Suprapubic skin (tissue), 4 donors: ENCODE measurements at regions not wholly inside any gene's neighbourhood (a gene's known extent, or its start where the extent isn't known, plus 50 kb on each side); places are given as distances from the start of the nearest gene placed in this dataset.

Experiments
- DNase-seq, 2 donors: peaks; one replicate each; pipeline ENCODE4 v3.0.0-alpha.2; 2019; ENCODE audit warnings: low spot score in 2 of 2
- H3K27ac ChIP-seq: fragments of 200-600 bp; sonication (generic); one replicate; pipeline ENCODE4 v1.5.1; 2019
- H3K27me3 ChIP-seq: fragments of 200-600 bp; sonication (generic); one replicate; pipeline ENCODE4 v1.5.1; 2019
- H3K36me3 ChIP-seq: fragments of 200-600 bp; sonication (generic); one replicate; pipeline ENCODE4 v1.5.1; 2019
- H3K4me1 ChIP-seq: fragments of 200-600 bp; sonication (generic); one replicate; pipeline ENCODE4 v1.5.1; 2019
- H3K4me3 ChIP-seq: fragments of 200-600 bp; sonication (generic); one replicate; pipeline ENCODE4 v1.5.1; 2019; ENCODE audit warnings: mild to moderate bottlenecking
- H3K9me3 ChIP-seq: fragments of 200-600 bp; sonication (generic); one replicate; pipeline ENCODE4 v1.5.1; 2019
- EP300 ChIP-seq: sonication (generic); formaldehyde crosslinking; IDR thresholded peaks from one replicate; pipeline ENCODE4 v1.6.1; 2017; ENCODE audit warnings: antibody characterized with exemption
- POLR2A ChIP-seq, 2 donors: fragments of 450-650 bp; IDR thresholded peaks; one replicate each; pipeline ENCODE4 v1.6.1; 2017; ENCODE audit warnings: antibody characterized with exemption in 2 of 2, mild to moderate bottlenecking in 2 of 2, moderate library complexity in 2 of 2
- POLR2AphosphoS5 ChIP-seq, 3 donors: sonication (generic); formaldehyde crosslinking; IDR thresholded peaks; one replicate each; pipeline ENCODE4 v1.6.1; 2017; ENCODE audit warnings: antibody characterized with exemption in 3 of 3
- WGBS: methylation state at CpG from one replicate; pipeline ENCODE4 v1.1.5; 2018; 5-methylcytosine and 5-hydroxymethylcytosine counted together
- TF ChIP-seq, protein P1 (sequence below), 2 donors: fragments of 200-600 bp in 1 of 2; fragments of 450-650 bp in 1 of 2; sonication (generic) in 1 of 2; IDR thresholded peaks; one replicate each; pipeline ENCODE4 v1.5.1; 2016 to 2019; ENCODE audit warnings: antibody characterized with exemption in 2 of 2, mild to moderate bottlenecking in 1 of 2, moderate library complexity in 1 of 2

DNA sequence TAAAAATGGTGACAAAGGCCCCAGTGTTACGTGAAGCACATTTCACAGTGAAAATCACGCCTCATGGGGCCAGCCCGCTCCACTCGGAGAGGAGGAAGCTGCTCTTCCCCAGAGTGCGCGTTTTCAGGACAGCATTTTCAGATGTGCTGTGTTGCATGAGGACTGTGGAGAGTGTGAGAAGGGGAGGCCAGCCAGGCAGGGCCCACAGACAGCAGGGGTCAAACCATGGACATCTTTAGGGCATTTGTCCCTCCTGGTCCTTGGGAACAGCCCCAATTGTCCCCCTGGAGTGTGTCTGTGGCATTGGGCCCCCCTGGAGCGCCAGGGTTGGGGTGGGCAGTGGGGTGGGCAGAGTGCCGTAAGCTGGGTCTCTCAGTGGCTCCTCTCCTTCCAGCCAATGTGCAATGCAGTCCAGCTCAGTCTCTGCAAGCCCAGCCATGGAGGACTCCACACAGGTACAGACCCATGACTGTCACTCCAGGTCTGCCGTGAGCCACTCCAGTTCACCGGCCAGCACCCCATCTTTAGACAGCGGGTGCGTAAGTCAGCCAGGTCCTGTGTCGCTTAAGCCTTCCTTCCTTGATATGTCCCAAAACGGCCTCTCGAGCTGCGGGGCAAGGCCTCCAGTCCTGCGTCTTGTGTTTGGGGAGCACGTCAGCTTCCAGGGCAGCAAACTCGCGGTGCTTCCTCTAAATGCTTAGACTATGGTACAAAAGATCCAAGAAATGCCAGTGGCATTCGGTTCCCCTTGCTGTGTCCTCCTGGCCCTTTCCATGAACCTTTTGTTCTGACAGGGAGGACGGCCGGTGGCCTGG is 159.3 kb upstream of the AFDN start:
- TF ChIP-seq, protein P1, sequence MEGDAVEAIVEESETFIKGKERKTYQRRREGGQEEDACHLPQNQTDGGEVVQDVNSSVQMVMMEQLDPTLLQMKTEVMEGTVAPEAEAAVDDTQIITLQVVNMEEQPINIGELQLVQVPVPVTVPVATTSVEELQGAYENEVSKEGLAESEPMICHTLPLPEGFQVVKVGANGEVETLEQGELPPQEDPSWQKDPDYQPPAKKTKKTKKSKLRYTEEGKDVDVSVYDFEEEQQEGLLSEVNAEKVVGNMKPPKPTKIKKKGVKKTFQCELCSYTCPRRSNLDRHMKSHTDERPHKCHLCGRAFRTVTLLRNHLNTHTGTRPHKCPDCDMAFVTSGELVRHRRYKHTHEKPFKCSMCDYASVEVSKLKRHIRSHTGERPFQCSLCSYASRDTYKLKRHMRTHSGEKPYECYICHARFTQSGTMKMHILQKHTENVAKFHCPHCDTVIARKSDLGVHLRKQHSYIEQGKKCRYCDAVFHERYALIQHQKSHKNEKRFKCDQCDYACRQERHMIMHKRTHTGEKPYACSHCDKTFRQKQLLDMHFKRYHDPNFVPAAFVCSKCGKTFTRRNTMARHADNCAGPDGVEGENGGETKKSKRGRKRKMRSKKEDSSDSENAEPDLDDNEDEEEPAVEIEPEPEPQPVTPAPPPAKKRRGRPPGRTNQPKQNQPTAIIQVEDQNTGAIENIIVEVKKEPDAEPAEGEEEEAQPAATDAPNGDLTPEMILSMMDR (IDR thresholded peaks at IDR 0.05): no peak
- no peak for TF ChIP-seq EP300
- no peak for TF ChIP-seq POLR2AphosphoS5 (IDR thresholded peaks at IDR 0.05)
- TF ChIP-seq POLR2A (IDR thresholded peaks at IDR 0.05): no peak
- Histone ChIP-seq H3K27ac (no peak overlapping the region), H3K36me3 (no peaks in the 10 kb centered on the region), H3K27me3 (peaks cover 27% of the 10 kb centered on the region), H3K4me3 (no peak overlapping the region), H3K4me1 (no peaks in the 10 kb centered on the region), H3K9me3 (no peaks in the 10 kb centered on the region)
- DNase-seq: peak in 1 of 2 donors; percentile 31
- WGBS: 93% methylated on average over 17 of the region's 23 CpGs

DNA sequence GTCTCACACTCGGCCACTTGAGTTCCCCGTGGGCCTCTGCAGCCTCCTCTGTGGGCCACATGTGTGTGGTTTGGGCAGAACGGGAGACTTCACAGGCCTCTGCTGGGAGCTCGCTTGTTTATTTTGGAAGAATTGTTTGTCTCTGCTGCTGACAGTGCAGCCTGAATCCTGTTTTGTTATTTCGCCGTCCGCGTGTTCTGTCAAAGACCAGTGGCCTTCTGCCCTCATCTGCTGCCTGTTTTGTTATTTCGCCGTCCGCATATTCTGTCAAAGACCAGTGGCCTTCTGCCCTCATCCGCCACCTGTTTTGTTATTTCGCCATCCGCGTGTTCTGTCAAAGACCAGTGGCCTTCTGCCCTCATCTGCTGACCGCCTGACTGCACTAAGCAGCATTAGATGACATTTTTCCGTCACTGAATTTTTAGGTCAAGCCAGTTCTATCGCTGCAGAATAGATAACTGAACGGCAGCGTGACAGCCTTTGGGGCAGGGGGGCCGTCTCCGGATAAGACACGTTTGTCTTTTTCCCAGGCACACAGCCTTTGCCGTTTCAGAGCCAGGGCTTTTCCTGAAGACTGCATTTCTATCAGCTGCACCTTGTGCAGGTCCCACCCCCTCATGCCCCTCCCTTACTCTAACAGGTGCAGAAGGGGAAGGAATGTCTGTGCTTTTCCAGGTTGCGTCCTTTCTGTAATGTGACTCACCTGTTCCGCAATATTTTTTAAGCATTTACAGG is 158.5 kb upstream of the AFDN start:
- WGBS: 68% methylated on average over 26 of the region's 26 CpGs
- H3K36me3 ChIP-seq: no peaks in the 10 kb centered on the region
- no peaks in the 10 kb centered on the region for H3K9me3 ChIP-seq
- H3K27ac ChIP-seq: no peak overlapping the region
- no peaks in the 10 kb centered on the region for H3K4me1 ChIP-seq
- no peak overlapping the region for H3K4me3 ChIP-seq
- peaks cover 20% of the 10 kb centered on the region for H3K27me3 ChIP-seq
- DNase-seq: peak in 1 of 2 donors; percentile 53
- no peak for TF ChIP-seq EP300
- TF ChIP-seq POLR2AphosphoS5 (IDR thresholded peaks at IDR 0.05): no peak
- TF ChIP-seq POLR2A (IDR thresholded peaks at IDR 0.05): no peak
- TF ChIP-seq, protein P1 (IDR thresholded peaks at IDR 0.05): no peak

DNA sequence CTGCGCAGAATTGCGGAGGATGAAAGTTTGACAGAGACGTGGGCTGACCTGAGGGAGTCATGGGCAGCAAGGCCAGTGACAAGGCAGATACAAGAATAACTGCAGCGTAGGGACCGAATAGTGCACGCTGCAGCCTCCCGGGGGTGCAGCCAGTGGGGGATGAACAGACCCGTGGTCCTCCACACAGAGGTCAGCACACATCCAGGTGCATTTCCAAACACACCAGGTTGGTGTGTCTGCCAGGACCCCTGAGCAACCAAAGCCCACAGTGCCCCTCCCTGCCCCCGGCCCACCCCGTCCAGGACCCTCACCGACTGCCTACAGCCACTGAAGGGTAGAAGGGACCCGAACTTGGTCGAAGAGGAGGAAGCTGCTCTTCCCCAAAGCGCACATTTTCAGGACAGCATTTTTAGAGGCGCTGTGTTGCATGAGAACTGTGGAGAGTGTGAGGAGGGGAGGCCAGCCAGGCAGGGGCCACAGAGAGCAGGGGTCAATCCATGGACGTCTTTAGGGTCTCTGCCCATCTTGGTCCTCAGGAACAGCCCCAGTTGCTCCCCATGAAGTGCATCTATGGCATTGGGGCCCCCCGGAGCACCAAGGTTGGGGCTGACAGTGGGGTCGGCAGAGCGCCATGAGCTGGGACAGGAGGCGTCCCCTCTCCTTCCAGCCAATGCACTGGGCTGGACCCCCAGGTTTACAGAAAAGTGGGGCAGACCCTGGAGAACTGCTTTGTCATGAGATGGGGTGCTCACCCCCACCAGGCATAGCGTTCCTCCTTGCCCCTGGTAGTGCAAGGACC is 157.8 kb upstream of the AFDN start:
- TF ChIP-seq POLR2AphosphoS5 (IDR thresholded peaks at IDR 0.05): no peak
- no peaks in the 10 kb centered on the region for H3K36me3 ChIP-seq

DNA sequence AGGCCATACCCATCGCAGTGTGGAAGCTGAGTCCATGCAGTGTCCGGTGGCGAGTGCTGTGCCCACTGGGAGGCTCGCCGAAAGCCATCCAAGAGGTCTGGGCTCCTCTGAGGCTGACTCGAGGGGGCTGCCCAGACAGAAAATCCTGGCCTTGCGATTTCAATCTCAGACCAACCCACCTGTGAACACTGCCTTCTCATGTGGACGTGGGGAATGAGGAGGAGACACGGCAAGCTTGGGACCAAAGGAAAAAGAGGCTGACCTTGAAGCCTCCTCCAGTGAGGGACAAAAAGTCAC is 157.2 kb upstream of the AFDN start:
- Histone ChIP-seq H3K9me3 (no peaks in the 10 kb centered on the region), H3K27me3 (peaks cover 20% of the 10 kb centered on the region), H3K4me1 (no peaks in the 10 kb centered on the region), H3K4me3 (no peak overlapping the region), H3K27ac (no peak overlapping the region), H3K36me3 (no peaks in the 10 kb centered on the region)
- peak in 1 of 2 donors; percentile 47 for DNase-seq
- WGBS: 96% methylated on average over 5 of the region's 9 CpGs
- TF ChIP-seq POLR2A (IDR thresholded peaks at IDR 0.05) (no peak), EP300 (no peak), POLR2AphosphoS5 (IDR thresholded peaks at IDR 0.05) (no peak)
- TF ChIP-seq, protein P1 (IDR thresholded peaks at IDR 0.05): no peak

More for the DNA sequence above, 157.8 kb upstream of the AFDN start:
- H3K27me3 ChIP-seq: peaks cover 20% of the 10 kb centered on the region
- no peak overlapping the region for H3K4me3 ChIP-seq
- no peaks in the 10 kb centered on the region for H3K9me3 ChIP-seq
- no peak for DNase-seq
- WGBS: 83% methylated on average over 14 of the region's 21 CpGs
- no peaks in the 10 kb centered on the region for H3K4me1 ChIP-seq
- no peak overlapping the region for H3K27ac ChIP-seq

DNA sequence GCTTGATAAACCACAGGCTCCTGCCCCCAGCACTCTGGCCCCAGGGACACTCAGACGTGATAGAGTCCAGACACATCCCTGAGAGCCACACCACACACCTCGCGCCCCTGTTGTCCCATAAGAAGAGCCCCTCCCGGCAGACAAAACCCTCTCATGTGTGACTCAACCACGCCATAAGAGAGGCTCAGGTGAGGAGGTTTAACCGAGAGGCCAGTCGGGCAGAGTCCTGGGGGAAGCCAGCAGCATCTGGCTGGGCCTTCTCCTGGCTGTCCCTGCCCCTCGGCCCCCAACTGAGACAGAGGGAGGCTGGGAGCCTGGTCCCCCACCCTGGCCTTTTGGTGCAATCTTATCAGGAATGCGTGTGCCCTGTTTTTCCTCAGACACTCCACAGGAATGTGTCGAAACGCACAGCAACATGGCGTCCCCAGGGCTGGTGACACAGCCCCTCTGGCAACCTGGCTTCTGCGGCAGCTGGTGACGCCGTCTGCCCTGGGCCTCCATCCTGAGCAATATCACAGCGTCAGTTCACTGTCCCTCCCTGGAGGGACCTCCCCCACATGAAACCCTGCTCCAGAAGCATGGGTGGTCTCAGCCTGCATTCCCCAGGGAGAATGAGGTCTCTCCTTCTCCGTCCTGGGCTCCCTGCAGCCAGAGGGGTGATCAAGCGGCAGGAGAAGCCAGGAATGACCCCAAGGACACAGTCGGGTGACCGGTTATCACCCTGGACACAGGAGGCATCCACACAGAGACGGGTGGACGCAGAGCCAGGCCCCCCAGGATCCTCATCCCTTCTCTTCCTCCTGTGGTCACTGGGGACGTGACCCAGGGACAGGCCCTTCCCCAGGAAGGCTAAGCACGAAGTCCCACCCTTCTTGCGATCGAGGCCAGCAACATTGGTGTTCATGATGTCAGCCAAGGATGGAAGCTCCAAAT is 156.6 kb upstream of the AFDN start:
- Histone ChIP-seq H3K4me3 (no peak overlapping the region), H3K27ac (no peak overlapping the region), H3K36me3 (no peaks in the 10 kb centered on the region), H3K9me3 (no peaks in the 10 kb centered on the region), H3K27me3 (peaks cover 20% of the 10 kb centered on the region), H3K4me1 (no peaks in the 10 kb centered on the region)
- peak in 1 of 2 donors; percentile 49 for DNase-seq
- WGBS: 77% methylated on average over 14 of the region's 26 CpGs
- TF ChIP-seq POLR2A (IDR thresholded peaks at IDR 0.05) (no peak), EP300 (no peak), POLR2AphosphoS5 (IDR thresholded peaks at IDR 0.05) (no peak)
- TF ChIP-seq, protein P1 (IDR thresholded peaks at IDR 0.05): no peak
